ENCODE measurements at regions not wholly inside any gene's neighbourhood (a gene's known extent, or its start where the extent isn't known, plus 50 kb on each side); places are given as distances from the start of the nearest gene placed in this dataset.

DNA sequence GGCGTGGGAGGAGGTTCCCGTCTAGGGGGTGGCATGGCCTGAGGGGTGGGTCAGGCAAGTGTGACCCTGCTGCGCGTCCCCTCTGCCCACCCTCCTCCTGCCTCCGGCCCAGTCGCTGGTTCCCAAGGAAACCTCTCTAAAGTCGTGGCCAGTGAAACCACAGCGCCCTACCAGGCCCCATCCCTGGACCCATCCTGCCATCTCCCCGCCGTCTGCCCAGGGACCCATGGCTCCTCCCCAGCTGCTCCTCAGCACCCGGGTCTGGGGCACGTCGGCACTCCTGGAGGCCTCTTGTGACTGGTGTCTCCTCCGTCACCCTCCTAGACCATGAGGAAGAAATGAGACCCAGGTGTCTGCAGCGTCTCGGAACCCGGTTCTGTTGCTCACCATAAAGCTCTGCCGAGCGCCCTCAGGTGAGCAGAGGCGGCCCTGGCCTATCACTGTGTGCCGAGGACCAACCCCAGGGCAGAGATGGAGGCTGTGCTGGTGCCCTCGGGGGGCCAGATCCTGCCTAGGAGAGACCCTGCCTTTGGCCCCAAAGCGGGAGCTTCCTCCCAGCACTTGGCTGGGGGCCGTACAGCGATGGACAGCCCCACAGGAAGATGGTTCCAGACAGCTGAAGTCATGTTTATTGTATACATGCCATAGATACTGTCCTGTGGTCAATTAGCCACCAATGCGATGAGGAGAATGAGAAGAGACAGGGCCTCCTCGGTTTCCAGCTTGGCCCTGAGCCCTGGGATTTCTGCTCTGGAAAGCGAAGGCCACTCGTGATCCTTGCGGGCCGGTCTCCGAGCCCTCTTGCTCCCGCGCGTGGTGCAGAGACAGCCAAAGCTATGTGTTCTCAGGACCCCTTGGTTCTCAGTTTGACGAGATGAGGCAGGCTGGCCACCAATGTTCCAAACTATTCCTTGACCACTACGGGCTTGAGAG, 222.5 kb upstream of the RTL1 start:
- no peak overlapping the region for H2AFZ ChIP-seq (replicated peaks; ENCODE audit: low read length, poor library complexity)
- ChIA-PET CTCF (no interaction called here), POLR2A (ENCODE audit: unreplicated experiment) (no interaction called here)
- H2AK5ac ChIP-seq (ENCODE audit: low read depth, low read length), result no peak overlapping the region
- H2BK120ac ChIP-seq (ENCODE audit: low read depth, low read length), result no peak overlapping the region
- no peak for TF ChIP-seq MAZ (IDR thresholded peaks at IDR 0.05; ENCODE audit: borderline replicate concordance, low read depth, low read length)
- H3K56ac ChIP-seq (ENCODE audit: extremely low read depth, insufficient read depth, low read length), result no peak overlapping the region
- no peak overlapping the region for H2BK20ac ChIP-seq (ENCODE audit: low read depth, low read length)
- no peak overlapping the region for H2AK9ac ChIP-seq (replicated peaks; ENCODE audit: low read depth, low read length, poor library complexity)
- intact Hi-C loops (cut with micrococcal nuclease) (no loop called here), dilution Hi-C loops (cut with HindIII; ENCODE audit: low sequenced_read_pairs, unreplicated experiment) (no loop called here), in situ Hi-C loops (cut with MboI; ENCODE audit: low sequenced_read_pairs) (no loop called here)
- H2BK15ac ChIP-seq (ENCODE audit: low read depth, low read length), result no peak overlapping the region
- H3K36me3 ChIP-seq (ENCODE audit: control insufficient read depth, insufficient read depth, low read length), result no peaks in the 10 kb centered on the region
- BruUV-seq (replicated peaks), result no TSS peak
- H2BK5ac ChIP-seq (ENCODE audit: low read depth, low read length, poor library complexity, severe bottlenecking), result no peak overlapping the region
- H3K18ac ChIP-seq (ENCODE audit: low read depth, low read length), result no peak overlapping the region
- H3K9me1 ChIP-seq (ENCODE audit: insufficient read depth, low read length), result no peaks in the 10 kb centered on the region
- H3K9me3 ChIP-seq (ENCODE audit: control insufficient read depth, insufficient read depth, low read length), result peaks cover 3% of the 10 kb centered on the region; the same call in 1 of the 2 replicates
- H3K27me3 ChIP-seq (ENCODE audit: control insufficient read depth, insufficient read depth, low read length), result peaks cover 15% of the 10 kb centered on the region
- ATAC-seq (ENCODE audit: low read depth) (no peak), DNase-seq (no peak)
- H3K4me1 ChIP-seq (ENCODE audit: control insufficient read depth, insufficient read depth, low read length), result no peaks in the 10 kb centered on the region
- no peak overlapping the region for H4K91ac ChIP-seq (ENCODE audit: insufficient read depth, low read depth, low read length)
- no peak overlapping the region for H4K8ac ChIP-seq (ENCODE audit: low read depth in 2 of 2, low read length in 2 of 2)
- no peak overlapping the region for H3K23ac ChIP-seq (ENCODE audit: low read depth, low read length)
- H4K5ac ChIP-seq (ENCODE audit: low read depth, low read length), result no peak overlapping the region
- H3K4me2 ChIP-seq (ENCODE audit: low read depth, low read length), result no peak overlapping the region
- H3K79me1 ChIP-seq (ENCODE audit: low read depth in 1 of 2, low read length in 2 of 2), result no peaks in the 10 kb centered on the region
- no peaks in the 10 kb centered on the region; the same call in 1 of the 2 replicates for H4K20me1 ChIP-seq (ENCODE audit: insufficient read depth, low read length)
- H3K4me3 ChIP-seq (ENCODE audit: insufficient read depth, low read depth, low read length), result no peak overlapping the region
- no peak overlapping the region for H3K14ac ChIP-seq (replicated peaks; ENCODE audit: low read depth, low read length)
- H3K4ac ChIP-seq (ENCODE audit: low read depth, low read length), result no peak overlapping the region
- no peak overlapping the region for H3K27ac ChIP-seq (ENCODE audit: insufficient read depth, low read length)
- WGBS, 2 experiments (ENCODE audit: extremely low coverage in 2 of 2, insufficient read length in 1 of 2), result 82% methylated on average over 10 of the region's 37 CpGs; no CpG with 5 or more reads in 1 of the 2 experiments
- no peak overlapping the region for H3K9ac ChIP-seq (ENCODE audit: low read depth, low read length)
